ENCODE measurements at regions not wholly inside any gene's neighbourhood (a gene's known extent, or its start where the extent isn't known, plus 50 kb on each side); places are given as distances from the start of the nearest gene placed in this dataset.
"Not testable (repeated sequence)": the region's sequence is repeated elsewhere in the genome, so short reads cannot be mapped to it uniquely, and the experiment has no call there.

DNA sequence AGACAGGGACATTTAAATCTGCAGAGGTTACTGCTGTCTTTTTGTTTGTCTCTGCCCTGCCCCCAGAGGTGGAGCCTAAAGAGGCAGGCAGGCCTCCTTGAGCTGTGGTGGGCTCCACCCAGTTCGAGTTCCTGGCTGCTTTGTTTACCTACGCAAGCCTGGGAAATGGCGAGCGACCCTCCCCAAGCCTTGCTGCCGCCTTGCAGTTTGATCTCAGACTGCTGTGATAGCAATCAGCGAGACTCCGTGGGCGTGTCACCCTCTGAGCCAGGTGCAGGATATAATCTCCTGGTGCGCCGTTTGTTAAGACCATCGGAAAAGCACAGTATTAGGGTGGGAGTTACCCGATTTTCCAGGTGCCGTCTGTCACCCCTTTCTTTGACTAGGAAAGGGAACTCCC lies 93.3 kb downstream of the ANKRD30BL start:
- H3K36me3 ChIP-seq (ENCODE audit: control insufficient read depth, insufficient read depth, low read length); H3K27me3 ChIP-seq (replicated peaks; ENCODE audit: control insufficient read depth, insufficient read depth, low read length); DNase-seq (ENCODE audit: extremely low read depth, insufficient read length); H3K4me3 ChIP-seq (replicated peaks; ENCODE audit: low read depth, low read length): not testable (repeated sequence)

DNA sequence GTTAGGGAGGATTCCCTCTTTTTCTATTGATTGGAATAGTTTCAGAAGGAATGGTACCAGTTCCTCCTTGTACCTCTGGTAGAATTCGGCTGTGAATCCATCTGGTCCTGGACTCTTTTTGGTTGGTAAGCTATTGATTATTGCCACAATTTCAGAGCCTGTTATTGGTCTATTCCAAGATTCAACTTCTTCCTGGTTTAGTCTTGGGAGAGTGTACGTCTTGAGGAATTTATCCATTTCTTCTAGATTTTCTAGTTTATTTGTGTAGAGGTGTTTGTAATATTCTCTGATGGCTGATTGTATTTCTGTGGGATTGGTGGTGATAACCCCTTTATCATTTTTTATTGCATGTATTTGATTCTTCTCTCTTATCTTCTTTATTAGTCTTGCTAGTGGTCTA lies 96.4 kb downstream of the ANKRD30BL start:
- H3K27me3 ChIP-seq (replicated peaks; ENCODE audit: control insufficient read depth, insufficient read depth, low read length); H3K36me3 ChIP-seq (ENCODE audit: control insufficient read depth, insufficient read depth, low read length); H3K4me3 ChIP-seq (replicated peaks; ENCODE audit: low read depth, low read length); DNase-seq (ENCODE audit: extremely low read depth, insufficient read length): not testable (repeated sequence)

DNA sequence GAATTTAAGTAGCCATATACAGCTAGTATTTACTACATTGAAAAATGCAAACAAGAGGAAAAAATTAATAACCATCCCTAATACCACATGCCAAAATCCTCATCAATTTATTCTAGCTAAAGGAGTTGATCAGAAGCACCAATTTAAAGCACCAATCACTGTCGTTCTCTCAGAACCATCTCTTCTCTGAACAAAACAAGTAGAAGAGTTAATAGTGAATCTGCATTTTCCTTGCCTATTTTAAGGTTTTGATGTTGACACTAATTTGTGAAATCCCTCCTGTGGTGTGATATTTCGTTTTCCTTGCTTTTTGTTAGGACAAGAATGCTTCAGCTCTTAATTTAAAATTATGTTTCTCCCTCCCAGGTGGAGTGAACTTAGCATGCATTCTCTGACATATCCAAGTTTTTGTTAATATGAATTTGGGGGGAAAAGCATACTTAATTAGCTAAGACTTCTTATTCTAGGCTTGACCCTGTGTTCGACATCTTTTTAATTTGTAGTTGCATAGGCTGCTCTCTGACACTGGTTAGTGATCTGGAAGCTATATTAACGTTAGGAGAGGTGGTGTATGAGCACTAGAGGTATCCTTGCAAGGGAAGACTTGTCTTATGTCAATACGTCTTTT lies 122.0 kb downstream of the ANKRD30BL start:
- not testable (repeated sequence) for H3K27me3 ChIP-seq (replicated peaks; ENCODE audit: control insufficient read depth, insufficient read depth, low read length); DNase-seq (ENCODE audit: extremely low read depth, insufficient read length); H3K36me3 ChIP-seq (ENCODE audit: control insufficient read depth, insufficient read depth, low read length); H3K4me3 ChIP-seq (replicated peaks; ENCODE audit: low read depth, low read length)

DNA sequence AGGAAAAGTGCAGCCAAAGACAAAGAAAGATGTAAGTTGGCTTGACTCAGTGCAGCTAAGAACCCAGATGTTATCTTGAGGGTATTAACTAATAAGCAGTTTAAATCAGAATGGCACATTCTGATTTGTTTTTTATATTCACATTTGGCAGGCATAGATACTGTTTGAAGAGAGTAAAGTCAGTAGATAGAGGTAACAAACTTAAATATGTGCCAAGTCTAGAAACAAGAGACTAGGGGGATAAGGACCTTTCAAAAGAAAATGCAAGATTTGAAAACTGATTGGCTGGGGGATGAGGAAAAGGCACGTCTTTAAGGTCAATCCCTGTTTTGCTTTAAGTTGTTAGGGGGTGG lies 122.9 kb downstream of the ANKRD30BL start:
- not testable (repeated sequence) for H3K27me3 ChIP-seq (replicated peaks; ENCODE audit: control insufficient read depth, insufficient read depth, low read length); H3K4me3 ChIP-seq (replicated peaks; ENCODE audit: low read depth, low read length); DNase-seq (ENCODE audit: extremely low read depth, insufficient read length); H3K36me3 ChIP-seq (ENCODE audit: control insufficient read depth, insufficient read depth, low read length)

DNA sequence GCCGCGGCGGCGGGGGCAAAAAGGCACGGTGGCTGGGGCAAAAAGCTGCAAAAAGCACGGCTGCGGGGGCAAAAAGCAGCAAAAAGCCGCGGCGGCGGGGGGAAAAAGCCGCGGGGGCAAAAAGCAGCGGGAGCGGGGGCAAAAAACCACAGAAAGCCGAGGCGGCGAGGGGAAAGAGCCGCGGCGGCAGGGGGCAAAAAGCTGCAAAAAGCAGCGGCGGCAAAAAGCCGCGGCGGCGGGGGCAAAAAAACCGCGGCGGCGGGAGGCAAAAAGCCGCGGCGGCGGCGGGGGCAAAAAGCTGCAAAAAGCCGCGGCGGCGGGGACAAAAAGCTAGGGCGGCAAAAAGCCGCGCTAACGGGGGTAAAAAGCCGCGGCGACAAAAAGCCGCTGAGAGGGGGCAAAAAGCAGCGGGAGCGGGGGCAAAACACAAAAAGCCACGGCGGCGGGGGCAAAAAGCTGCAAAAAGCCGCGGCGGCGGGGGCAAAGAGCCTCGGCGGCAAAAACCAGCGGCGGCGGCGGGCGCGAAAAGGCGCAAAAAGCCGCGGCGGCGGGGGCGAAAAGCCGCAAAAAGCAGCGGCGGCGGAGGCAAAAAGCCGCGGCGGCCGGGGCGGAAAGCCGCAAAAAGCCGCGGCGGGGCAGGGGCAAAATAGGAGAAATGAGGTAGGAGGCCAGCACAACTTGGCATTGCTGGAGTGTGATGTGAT lies 123.4 kb downstream of the ANKRD30BL start:
- TF ChIP-seq, protein P1, sequence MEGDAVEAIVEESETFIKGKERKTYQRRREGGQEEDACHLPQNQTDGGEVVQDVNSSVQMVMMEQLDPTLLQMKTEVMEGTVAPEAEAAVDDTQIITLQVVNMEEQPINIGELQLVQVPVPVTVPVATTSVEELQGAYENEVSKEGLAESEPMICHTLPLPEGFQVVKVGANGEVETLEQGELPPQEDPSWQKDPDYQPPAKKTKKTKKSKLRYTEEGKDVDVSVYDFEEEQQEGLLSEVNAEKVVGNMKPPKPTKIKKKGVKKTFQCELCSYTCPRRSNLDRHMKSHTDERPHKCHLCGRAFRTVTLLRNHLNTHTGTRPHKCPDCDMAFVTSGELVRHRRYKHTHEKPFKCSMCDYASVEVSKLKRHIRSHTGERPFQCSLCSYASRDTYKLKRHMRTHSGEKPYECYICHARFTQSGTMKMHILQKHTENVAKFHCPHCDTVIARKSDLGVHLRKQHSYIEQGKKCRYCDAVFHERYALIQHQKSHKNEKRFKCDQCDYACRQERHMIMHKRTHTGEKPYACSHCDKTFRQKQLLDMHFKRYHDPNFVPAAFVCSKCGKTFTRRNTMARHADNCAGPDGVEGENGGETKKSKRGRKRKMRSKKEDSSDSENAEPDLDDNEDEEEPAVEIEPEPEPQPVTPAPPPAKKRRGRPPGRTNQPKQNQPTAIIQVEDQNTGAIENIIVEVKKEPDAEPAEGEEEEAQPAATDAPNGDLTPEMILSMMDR (IDR thresholded peaks at IDR 0.05; ENCODE audit: insufficient read depth, low read length, poor library complexity, severe bottlenecking) = no peak
- no peaks in the 10 kb centered on the region; the same call in 1 of the 2 replicates for H3K27me3 ChIP-seq (replicated peaks; ENCODE audit: control insufficient read depth, insufficient read depth, low read length)
- peak; percentile 6 for DNase-seq (ENCODE audit: extremely low read depth, insufficient read length)
- peak overlapping the region; percentile 14 for H3K4me3 ChIP-seq (replicated peaks; ENCODE audit: low read depth, low read length)
- no peaks in the 10 kb centered on the region for H3K36me3 ChIP-seq (ENCODE audit: control insufficient read depth, insufficient read depth, low read length)

DNA sequence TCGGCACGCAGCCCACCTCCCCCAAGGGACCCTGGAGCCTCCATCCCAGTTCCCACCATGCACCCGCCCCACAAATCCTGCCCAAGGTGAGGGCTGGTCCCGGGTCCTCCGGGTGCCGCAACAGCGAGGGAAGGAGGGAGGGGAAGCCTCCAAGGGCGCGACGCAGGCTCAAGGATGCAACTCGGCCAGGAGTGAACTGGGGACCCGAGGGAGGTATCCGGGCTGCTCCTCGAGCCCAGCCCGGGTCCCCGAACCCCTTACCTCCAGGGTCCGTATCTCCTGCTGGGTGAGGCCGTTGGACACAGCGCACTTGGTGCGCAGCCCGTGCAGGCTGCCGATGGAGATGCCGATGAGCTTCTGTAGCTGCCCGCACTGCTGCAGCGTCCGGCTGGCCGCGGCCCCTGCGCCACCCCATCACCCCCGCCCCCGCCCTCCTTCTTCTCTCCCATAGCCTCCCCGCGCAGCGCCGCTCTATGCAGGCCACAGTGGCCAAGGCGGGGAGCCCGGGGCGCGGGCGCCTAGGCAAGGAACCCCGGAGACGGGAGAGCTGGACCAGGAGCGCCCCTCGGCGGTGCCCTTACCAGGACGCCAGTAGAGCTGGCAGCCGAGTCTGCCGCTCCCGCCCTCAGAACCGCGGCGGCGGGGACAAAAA lies 124.1 kb downstream of the ANKRD30BL start:
- no peaks in the 10 kb centered on the region for H3K36me3 ChIP-seq (ENCODE audit: control insufficient read depth, insufficient read depth, low read length)
- TF ChIP-seq, protein P1 (IDR thresholded peaks at IDR 0.05; ENCODE audit: insufficient read depth, low read length, poor library complexity, severe bottlenecking) = no peak
- no peaks in the 10 kb centered on the region; the same call in 1 of the 2 replicates for H3K27me3 ChIP-seq (replicated peaks; ENCODE audit: control insufficient read depth, insufficient read depth, low read length)
- H3K4me3 ChIP-seq (replicated peaks; ENCODE audit: low read depth, low read length) = peak overlapping the region; percentile 14
- DNase-seq (ENCODE audit: extremely low read depth, insufficient read length) = peak; percentile 14

DNA sequence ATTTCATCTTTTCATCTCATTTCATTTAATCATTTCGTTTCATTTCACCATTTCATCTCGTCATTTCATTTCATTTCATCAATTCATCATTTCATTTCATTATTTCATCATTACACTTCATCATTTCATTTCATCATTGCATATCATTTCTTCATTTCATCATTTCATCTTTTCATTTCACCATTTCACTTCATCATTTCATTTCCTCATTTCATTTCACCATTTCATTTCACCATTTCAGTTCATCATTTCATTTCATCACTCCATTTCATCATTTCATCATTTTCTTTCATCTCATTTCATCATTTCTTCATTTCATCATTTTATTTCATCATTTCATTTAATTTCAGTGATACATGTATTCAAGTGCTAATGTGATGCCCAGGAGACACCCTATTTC lies 127.1 kb downstream of the ANKRD30BL start:
- Histone ChIP-seq H3K4me3 (replicated peaks; ENCODE audit: low read depth, low read length) (no peak overlapping the region), H3K36me3 (ENCODE audit: control insufficient read depth, insufficient read depth, low read length) (no peaks in the 10 kb centered on the region), H3K27me3 (replicated peaks; ENCODE audit: control insufficient read depth, insufficient read depth, low read length) (no peaks in the 10 kb centered on the region; the same call in 1 of the 2 replicates)
- TF ChIP-seq, protein P1 (IDR thresholded peaks at IDR 0.05; ENCODE audit: insufficient read depth, low read length, poor library complexity, severe bottlenecking) = no peak
- DNase-seq (ENCODE audit: extremely low read depth, insufficient read length) = no peak

Measured in GM06990 (cell line).